H1 (cell line): ENCODE measurements at regions not wholly inside any gene's neighbourhood (a gene's known extent, or its start where the extent isn't known, plus 50 kb on each side); places are given as distances from the start of the nearest gene placed in this dataset.

Experiments used
- CTCF ChIA-PET: fragments of 300-600 bp; sonication (Branson Sonifier 250); formaldehyde crosslinking; loops from one replicate; lab custom pipeline; 2021; ENCODE audit not compliant: partially characterized antibody; lab: Charles Lee
- POLR2A ChIA-PET: fragments of 300-600 bp; sonication (Branson Sonifier 250); formaldehyde crosslinking; loops from one replicate; lab custom pipeline; 2021; ENCODE audit warnings: inconsistent platforms; ENCODE audit not compliant: partially characterized antibody; lab: Charles Lee
- DNase-seq, 2 experiments: peaks; one replicate each; pipeline versions ENCODE4 v3.0.0 to v3.0.0-alpha.2; 2010 to 2022; ENCODE audit warnings: low spot score in 2 of 2, low read depth in 1 of 2, mixed read lengths in 1 of 2
- FAIRE-seq: peaks from 2 replicates; lab custom pipeline; 2011; peaks lifted over from hg19 to GRCh38; lab: Jason Lieb, UNC
- H2AFZ ChIP-seq: 2 replicates; pipeline ENCODE4 v1.8.1; 2012; ENCODE audit warnings: low read length, inconsistent platforms
- H2AK5ac ChIP-seq: 2 replicates; pipeline ENCODE4 v1.6.1; 2013; ENCODE audit warnings: low read depth, low read length
- H2BK120ac ChIP-seq: replicated peaks from 2 replicates; pipeline ENCODE3; 2013; ENCODE audit warnings: low read depth, low read length, inconsistent platforms
- H2BK12ac ChIP-seq: 2 replicates; pipeline ENCODE4 v1.6.1; 2013; ENCODE audit warnings: low read depth, low read length
- H2BK15ac ChIP-seq: 2 replicates; pipeline ENCODE4 v1.6.1; 2013; ENCODE audit warnings: low read length
- H2BK20ac ChIP-seq: 2 replicates; pipeline ENCODE4 v1.6.1; 2013; ENCODE audit warnings: low read length
- H2BK5ac ChIP-seq: 2 replicates; pipeline ENCODE4 v1.6.1; 2013; ENCODE audit warnings: low read depth, low read length
- H3K14ac ChIP-seq: 2 replicates; pipeline ENCODE4 v1.6.1; 2013; ENCODE audit warnings: inconsistent platforms; ENCODE audit not compliant: insufficient read length
- H3K18ac ChIP-seq: 2 replicates; pipeline ENCODE4 v1.6.1; 2013; ENCODE audit warnings: low read length; ENCODE audit errors: extremely low read depth
- H3K23ac ChIP-seq: 2 replicates; pipeline ENCODE4 v1.6.1; 2013; ENCODE audit warnings: inconsistent platforms; ENCODE audit not compliant: insufficient read length
- H3K23me2 ChIP-seq: 2 replicates; pipeline ENCODE4 v1.6.1; 2013; ENCODE audit warnings: low read depth, low read length
- H3K27ac ChIP-seq: 2 replicates; pipeline ENCODE4 v1.6.1; 2011; ENCODE audit warnings: low read depth, low read length, inconsistent platforms
- H3K27me3 ChIP-seq, 4 experiments: replicated peaks in 1 of 4; 1 replicate in 1 of 4; 2 replicates in 3 of 4; pipeline versions ENCODE4 v1.6.1 to v1.8.1; 2011 to 2013; ENCODE audit warnings: low read length in 3 of 4, mild to moderate bottlenecking in 3 of 4, inconsistent platforms in 2 of 4, mixed read lengths in 2 of 4, moderate library complexity in 1 of 4; ENCODE audit not compliant: control insufficient read depth in 3 of 4, insufficient read depth in 3 of 4; ENCODE audit errors: extremely low read depth in 1 of 4
- H3K36me3 ChIP-seq, 4 experiments: 2 replicates each; pipeline versions ENCODE4 v1.6.1 to v1.8.1; 2011 to 2013; ENCODE audit warnings: mild to moderate bottlenecking in 4 of 4, low read length in 3 of 4, moderate library complexity in 2 of 4, control low read depth in 1 of 4, inconsistent platforms in 1 of 4; ENCODE audit not compliant: insufficient read depth in 4 of 4, control insufficient read depth in 2 of 4
- H3K4ac ChIP-seq: replicated peaks from 2 replicates; pipeline ENCODE3; 2013; ENCODE audit warnings: low read length, low read depth, mixed read lengths, inconsistent platforms; ENCODE audit not compliant: insufficient read length
- H3K4me1 ChIP-seq, 4 experiments: replicated peaks in 1 of 4; 1 replicate in 1 of 4; 2 replicates in 3 of 4; pipeline versions ENCODE4 v1.6.1 to v1.8.1; 2011 to 2013; ENCODE audit warnings: low read length in 3 of 4, inconsistent platforms in 2 of 4, mixed read lengths in 1 of 4; ENCODE audit not compliant: insufficient read depth in 4 of 4, control insufficient read depth in 3 of 4
- H3K4me2 ChIP-seq, 2 experiments: 2 replicates each; pipeline versions ENCODE4 v1.6.1 to v1.8.1; 2011 to 2013; ENCODE audit warnings: low read depth in 2 of 2, low read length in 2 of 2, control low read depth in 1 of 2, inconsistent platforms in 1 of 2, mild to moderate bottlenecking in 1 of 2; ENCODE audit not compliant: insufficient read depth in 1 of 2
- H3K4me3 ChIP-seq, 4 experiments: fragments of 200-600, 300-600 bp in 1 of 4; sonication (generic), shearing (Covaris generic), sonication (Bioruptor Twin) in 1 of 4; 2 replicates each; pipeline versions ENCODE4 v1.5.1 to v1.8.1; 2011 to 2016; ENCODE audit warnings: low read length in 4 of 4, low read depth in 3 of 4, control low read depth in 2 of 4, inconsistent platforms in 2 of 4, mild to moderate bottlenecking in 2 of 4, mixed read lengths in 1 of 4, moderate library complexity in 1 of 4; ENCODE audit not compliant: insufficient read depth in 2 of 4; ENCODE audit errors: extremely low read depth in 1 of 4
- H3K56ac ChIP-seq: replicated peaks from 2 replicates; pipeline ENCODE3; 2013; ENCODE audit warnings: low read depth, mild to moderate bottlenecking, mixed read lengths, low read length, inconsistent platforms; ENCODE audit not compliant: insufficient read length
- H3K79me1 ChIP-seq: 2 replicates; pipeline ENCODE4 v1.6.1; 2013; ENCODE audit warnings: low read depth, low read length, control low read depth
- H3K79me2 ChIP-seq, 2 experiments: 2 replicates each; pipeline versions ENCODE4 v1.6.1 to v1.8.1; 2012 to 2013; ENCODE audit warnings: low read length in 2 of 2, mild to moderate bottlenecking in 2 of 2, inconsistent platforms in 1 of 2; ENCODE audit not compliant: insufficient read depth in 2 of 2, control insufficient read depth in 1 of 2
- H3K9ac ChIP-seq, 4 experiments: replicated peaks in 1 of 4; 1 replicate in 1 of 4; 2 replicates in 3 of 4; pipeline versions ENCODE4 v1.6.1 to v1.8.1; 2011 to 2013; ENCODE audit warnings: low read depth in 3 of 4, low read length in 3 of 4, control low read depth in 2 of 4, mild to moderate bottlenecking in 2 of 4, moderate library complexity in 2 of 4, inconsistent platforms in 1 of 4; ENCODE audit errors: extremely low read depth in 1 of 4
- H3K9me3 ChIP-seq, 2 experiments: 2 replicates each; pipeline versions ENCODE4 v1.6.1 to v1.8.1; 2012 to 2013; ENCODE audit warnings: mild to moderate bottlenecking in 2 of 2, moderate library complexity in 2 of 2, control low read depth in 1 of 2, inconsistent platforms in 1 of 2, low read depth in 1 of 2, low read length in 1 of 2, mixed read lengths in 1 of 2; ENCODE audit not compliant: insufficient read depth in 2 of 2
- H4K20me1 ChIP-seq, 2 experiments: replicated peaks in 1 of 2; 2 replicates each; pipeline versions ENCODE3 to v1.8.1; 2011 to 2013; ENCODE audit warnings: inconsistent platforms in 2 of 2, low read length in 2 of 2, mild to moderate bottlenecking in 1 of 2; ENCODE audit not compliant: insufficient read depth in 2 of 2, control insufficient read depth in 1 of 2
- H4K5ac ChIP-seq: 2 replicates; pipeline ENCODE4 v1.6.1; 2013; ENCODE audit warnings: low read length, low read depth, mixed read lengths, inconsistent platforms; ENCODE audit not compliant: insufficient read length
- H4K8ac ChIP-seq: 2 replicates; pipeline ENCODE4 v1.8.0; 2013; ENCODE audit warnings: mild to moderate bottlenecking, moderate library complexity, low read length, inconsistent platforms; ENCODE audit not compliant: insufficient read depth; ENCODE audit errors: extremely low read depth
- H4K91ac ChIP-seq: replicated peaks from 2 replicates; pipeline ENCODE3; 2013; ENCODE audit warnings: low read length, mixed read lengths, inconsistent platforms; ENCODE audit not compliant: insufficient read length
- BCL11A ChIP-seq, 2 experiments: IDR thresholded peaks; one replicate each; pipeline ENCODE4 v1.6.1; 2011; ENCODE audit warnings: low read depth in 2 of 2, low read length in 2 of 2, mild to moderate bottlenecking in 2 of 2
- CBX8 ChIP-seq: fragments of 300-800, 300-1000 bp; sonication (generic); IDR thresholded peaks from 2 replicates; pipeline ENCODE4 v1.7.1; 2016; ENCODE audit warnings: low read depth, low read length, borderline replicate concordance
- RFX5 ChIP-seq: IDR thresholded peaks from 2 replicates; pipeline ENCODE4 v1.6.1; 2011; ENCODE audit warnings: low read depth, low read length, improper control_type of control experiment, borderline replicate concordance
- RXRA ChIP-seq: IDR thresholded peaks from 2 replicates; pipeline ENCODE4 v1.6.1; 2011; ENCODE audit warnings: low read depth, mild to moderate bottlenecking, low read length, moderate library complexity; ENCODE audit not compliant: insufficient read depth
- SIRT6 ChIP-seq: IDR thresholded peaks from one replicate; pipeline ENCODE4 v1.7.1; 2012; ENCODE audit warnings: low read length, inconsistent platforms
- TEAD4 ChIP-seq: IDR thresholded peaks from 2 replicates; pipeline ENCODE4 v1.6.1; 2012; ENCODE audit warnings: low read depth, low read length, inconsistent platforms, mixed read lengths
- WGBS, 2 experiments: shearing (Covaris generic) in 1 of 2; methylation state at CpG; one replicate each; pipeline versions ENCODE4 v1.1.6 to v1.1.7; 2013 to 2015; ENCODE audit warnings: low lambda C conversion rate in 2 of 2, mixed read lengths in 2 of 2, inconsistent platforms in 1 of 2, low coverage in 1 of 2, missing lambda C conversion rate in 1 of 2; ENCODE audit not compliant: insufficient replicate concordance in 2 of 2, insufficient coverage in 1 of 2, insufficient read length in 1 of 2; ENCODE audit errors: extremely low coverage in 1 of 2, missing lambda C conversion rate in 1 of 2; 5-methylcytosine and 5-hydroxymethylcytosine counted together

DNA sequence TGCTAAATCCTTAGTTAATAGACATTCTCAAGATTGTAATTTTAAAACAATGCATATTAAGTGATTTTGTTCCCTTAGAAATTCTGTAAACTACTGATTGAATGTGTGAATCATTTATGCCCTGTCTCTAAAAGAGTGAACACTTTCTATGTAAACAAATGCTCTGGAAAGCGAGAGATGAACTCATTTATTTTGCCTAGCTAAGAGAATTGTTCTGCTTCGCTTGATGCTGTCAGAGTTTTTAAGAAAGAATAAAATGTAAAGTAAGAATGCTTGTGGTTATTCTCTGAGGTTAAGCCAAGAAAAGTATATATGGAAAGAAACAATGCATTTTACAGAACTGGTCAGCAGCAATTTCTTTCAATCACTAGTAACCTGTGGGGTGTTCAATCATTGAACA, 347.4 kb upstream of the NUDT12 start:
- DNase-seq, result no peak
- no peaks in the 10 kb centered on the region for H4K20me1 ChIP-seq
- H3K14ac ChIP-seq, result no peak overlapping the region
- H2BK20ac ChIP-seq, result no peak overlapping the region
- no peaks in the 10 kb centered on the region for H3K36me3 ChIP-seq
- no peak overlapping the region for H3K18ac ChIP-seq
- H3K27me3 ChIP-seq, result no peaks in the 10 kb centered on the region
- no peak overlapping the region for H2BK15ac ChIP-seq
- H4K91ac ChIP-seq, result no peak overlapping the region
- H3K23ac ChIP-seq, result no peak overlapping the region
- no peak overlapping the region for H2BK12ac ChIP-seq
- H2AFZ ChIP-seq, result no peak overlapping the region
- H3K79me2 ChIP-seq, result no peaks in the 10 kb centered on the region
- no peaks in the 10 kb centered on the region for H3K9me3 ChIP-seq
- H3K23me2 ChIP-seq, result no peaks in the 10 kb centered on the region
- CTCF ChIA-PET, result no interaction called here
- H3K27ac ChIP-seq, result no peak overlapping the region
- no peaks in the 10 kb centered on the region for H3K4me1 ChIP-seq
- TF ChIP-seq CBX8, result no peak
- TF ChIP-seq BCL11A (IDR thresholded peaks at IDR 0.05; ENCODE audit: low read depth in 2 of 2, low read length in 2 of 2), result no peak
- TF ChIP-seq RXRA, result no peak
- no peak for TF ChIP-seq RFX5
- TF ChIP-seq SIRT6, result no peak
- TF ChIP-seq TEAD4, result no peak
- no peak overlapping the region for H3K56ac ChIP-seq
- no peaks in the 10 kb centered on the region for H3K79me1 ChIP-seq
- H3K4ac ChIP-seq, result no peak overlapping the region
- POLR2A ChIA-PET, result no interaction called here
- no peak overlapping the region for H2BK120ac ChIP-seq
- no peak overlapping the region for H3K4me3 ChIP-seq
- 91% methylated on average over 2 of the region's 2 CpGs; no CpG with 5 or more reads in 1 of the 2 experiments for WGBS, 2 experiments
- H3K9ac ChIP-seq, result no peak overlapping the region
- FAIRE-seq, result no peak
- no peak overlapping the region for H4K5ac ChIP-seq
- H2AK5ac ChIP-seq, result no peak overlapping the region
- H2BK5ac ChIP-seq, result no peak overlapping the region
- no peak overlapping the region for H3K4me2 ChIP-seq
- H4K8ac ChIP-seq, result no peak overlapping the region
